ENCODE measurements at regions not wholly inside any gene's neighbourhood (a gene's known extent, or its start where the extent isn't known, plus 50 kb on each side); places are given as distances from the start of the nearest gene placed in this dataset.
"Not testable (repeated sequence)": the region's sequence is repeated elsewhere in the genome, so short reads cannot be mapped to it uniquely, and the experiment has no call there.

- DNase-seq (ENCODE audit: low spot score): no peak
Observed at GRCh38 chr2:18077704-18078103, 199.2 kb downstream of the KCNS3 start.

- no peak for DNase-seq (ENCODE audit: low spot score)
Observed at GRCh38 chr2:18077231-18077630, 198.8 kb downstream of the KCNS3 start.

- DNase-seq (ENCODE audit: low spot score): no peak
Observed at GRCh38 chr2:18074476-18074875, 196.0 kb downstream of the KCNS3 start.

GRCh38 chr2:18073601-18074000 is 195.1 kb downstream of the KCNS3 start:
- no peak for DNase-seq (ENCODE audit: low spot score)

- DNase-seq (ENCODE audit: low spot score): no peak
Observed at GRCh38 chr2:18067588-18068384, 189.3 kb downstream of the KCNS3 start.

GRCh38 chr2:18066894-18067293 is 188.4 kb downstream of the KCNS3 start:
- no peak for DNase-seq (ENCODE audit: low spot score)

GRCh38 chr2:18066066-18066465 is 187.6 kb downstream of the KCNS3 start:
- no peak for DNase-seq (ENCODE audit: low spot score)

GRCh38 chr2:18065249-18065648 is 186.8 kb downstream of the KCNS3 start:
- no peak for DNase-seq (ENCODE audit: low spot score)

GRCh38 chr2:18063826-18064470 is 185.5 kb downstream of the KCNS3 start:
- DNase-seq (ENCODE audit: low spot score): no peak

GRCh38 chr2:18062892-18063291 is 184.4 kb downstream of the KCNS3 start:
- no peak for DNase-seq (ENCODE audit: low spot score)

GRCh38 chr2:18061717-18062116 is 183.2 kb downstream of the KCNS3 start:
- no peak for DNase-seq (ENCODE audit: low spot score)

GRCh38 chr2:18057657-18058056 is 179.2 kb downstream of the KCNS3 start:
- DNase-seq (ENCODE audit: low spot score): no peak

- DNase-seq (ENCODE audit: low spot score): no peak
Observed at GRCh38 chr2:18055290-18055689, 176.8 kb downstream of the KCNS3 start.

- no peak for DNase-seq (ENCODE audit: low spot score)
Observed at GRCh38 chr2:18050001-18050400, 171.5 kb downstream of the KCNS3 start.

- no peak for DNase-seq (ENCODE audit: low spot score)
Observed at GRCh38 chr2:18049325-18049724, 170.9 kb downstream of the KCNS3 start.

- DNase-seq (ENCODE audit: low spot score): no peak
Observed at GRCh38 chr2:18047896-18048657, 169.6 kb downstream of the KCNS3 start.

- no peak for DNase-seq (ENCODE audit: low spot score)
Observed at GRCh38 chr2:18047213-18047611, 168.7 kb downstream of the KCNS3 start.

GRCh38 chr2:18046558-18047212 is 168.2 kb downstream of the KCNS3 start:
- no peak for DNase-seq (ENCODE audit: low spot score)

- no peak for DNase-seq (ENCODE audit: low spot score)
Observed at GRCh38 chr2:18046017-18046416, 167.6 kb downstream of the KCNS3 start.

GRCh38 chr2:18045230-18045629 is 166.8 kb downstream of the KCNS3 start:
- DNase-seq (ENCODE audit: low spot score): no peak

- DNase-seq (ENCODE audit: low spot score): not testable (repeated sequence)
Observed at GRCh38 chr2:18017381-18017780, 138.9 kb downstream of the KCNS3 start.

- DNase-seq (ENCODE audit: low spot score): no peak
Observed at GRCh38 chr2:18009891-18010290, 131.4 kb downstream of the KCNS3 start.
